K562 (cell line): ENCODE measurements at regions not wholly inside any gene's neighbourhood (a gene's known extent, or its start where the extent isn't known, plus 50 kb on each side); places are given as distances from the start of the nearest gene placed in this dataset.

Source experiments
- ATAC-seq: fragments of 200-7000 bp; cut with Tn5 transposase; 3 replicates; pipeline ENCODE4 v1.9.1; 2020; ENCODE audit warnings: moderate library complexity
- BruUV-seq: library from RNA; stranded (reverse); fragments of 400-500 nt; replicated peaks from 2 replicates; lab custom pipeline; 2021; lab: Mats Ljungman, UMichigan
- CTCF ChIA-PET: fragments of 300-600 bp; formaldehyde crosslinking; extraction: SDS; loops from one replicate; lab custom pipeline; 2021; ENCODE audit warnings: low intra/inter-chr PET ratio; lab: Yijun Ruan, JAX
- POLR2A ChIA-PET: fragments of 300-600, 350-650 bp; sonication (Branson Sonifier 250); formaldehyde crosslinking; extraction: SDS; loops from one replicate; lab custom pipeline; 2021; ENCODE audit warnings: antibody characterized with exemption, inconsistent platforms; lab: Yijun Ruan, JAX
- DNase-seq, 4 experiments: peaks; one replicate each; pipeline versions ENCODE4 v3.0.0 to v3.0.0-alpha.2; 2011 to 2018; ENCODE audit warnings: low spot score in 3 of 4, mixed read lengths in 3 of 4; ENCODE audit errors: extremely low read depth in 1 of 4
- FAIRE-seq: peaks from 2 replicates; lab custom pipeline; 2011; peaks lifted over from hg19 to GRCh38; lab: Jason Lieb, UNC
- H2AFZ ChIP-seq: 2 replicates; pipeline ENCODE4 v1.6.0; 2011; ENCODE audit warnings: low read depth, low read length, control low read depth, inconsistent platforms
- H3K27ac ChIP-seq: fragments of 200-600 bp; 3 replicates; pipeline ENCODE4 v1.8.0; 2011; ENCODE audit warnings: low read depth, mild to moderate bottlenecking, control low read depth, inconsistent platforms, low read length, moderate library complexity, mixed read lengths; ENCODE audit errors: extremely low read depth
- H3K27me3 ChIP-seq, 2 experiments: fragments of 300-600 bp in 1 of 2; 2 replicates in 1 of 2; 3 replicates in 1 of 2; pipeline versions ENCODE4 v1.6.0 to v1.8.0; 2011; ENCODE audit warnings: inconsistent platforms in 2 of 2, low read length in 2 of 2, mild to moderate bottlenecking in 1 of 2, mixed read lengths in 1 of 2, moderate library complexity in 1 of 2; ENCODE audit not compliant: control insufficient read depth in 2 of 2, insufficient read depth in 2 of 2
- H3K36me3 ChIP-seq: fragments of 300-600 bp; 3 replicates; pipeline ENCODE4 v1.8.0; 2011; ENCODE audit warnings: mild to moderate bottlenecking, low read length, inconsistent platforms; ENCODE audit not compliant: control insufficient read depth, insufficient read depth
- H3K4me1 ChIP-seq, 2 experiments: fragments of 200-600 bp in 1 of 2; replicated peaks in 1 of 2; 2 replicates in 1 of 2; 3 replicates in 1 of 2; pipeline versions ENCODE4 v1.5.1 to v1.8.0; 2011; ENCODE audit warnings: inconsistent platforms in 2 of 2, low read length in 2 of 2, mild to moderate bottlenecking in 1 of 2, mixed read lengths in 1 of 2, moderate library complexity in 1 of 2; ENCODE audit not compliant: control insufficient read depth in 2 of 2, insufficient read depth in 2 of 2
- H3K4me2 ChIP-seq: 2 replicates; pipeline ENCODE4 v1.6.1; 2011; ENCODE audit warnings: low read length, control low read depth, inconsistent platforms, mixed read lengths; ENCODE audit not compliant: insufficient read depth
- H3K4me3 ChIP-seq: fragments of 200-600 bp; sonication (generic), shearing (Covaris generic); 2 replicates; pipeline ENCODE4 v1.5.1; 2016; ENCODE audit warnings: control low read depth, inconsistent platforms
- H3K79me2 ChIP-seq: fragments of 200-600 bp; 3 replicates; pipeline ENCODE4 v1.8.0; 2011; ENCODE audit warnings: low read length, inconsistent platforms; ENCODE audit not compliant: control insufficient read depth, insufficient read depth
- H3K9ac ChIP-seq, 2 experiments: 2 replicates each; pipeline versions ENCODE4 v1.6.0 to v1.6.1; 2011; ENCODE audit warnings: low read depth in 2 of 2, low read length in 2 of 2, control low read depth in 1 of 2, inconsistent platforms in 1 of 2, mild to moderate bottlenecking in 1 of 2, mixed read lengths in 1 of 2; ENCODE audit not compliant: insufficient read depth in 1 of 2
- H3K9me1 ChIP-seq: one replicate; pipeline ENCODE4 v1.6.0; 2011; ENCODE audit warnings: inconsistent platforms, mild to moderate bottlenecking, low read length, moderate library complexity; ENCODE audit not compliant: control insufficient read depth, insufficient read depth
- H3K9me3 ChIP-seq: replicated peaks from 2 replicates; pipeline ENCODE4 v1.5.1; 2011; ENCODE audit warnings: low read depth, low read length, inconsistent platforms; ENCODE audit not compliant: control insufficient read depth, insufficient read depth
- H4K20me1 ChIP-seq: replicated peaks from 2 replicates; pipeline ENCODE4 v1.6.1; 2011; ENCODE audit warnings: low read length, inconsistent platforms, mixed read lengths; ENCODE audit not compliant: control insufficient read depth, insufficient read depth
- DMBX1 ChIP-seq: fragments of 250-450 bp; sonication (Bioruptor Pico); IDR thresholded peaks from 2 replicates; pipeline ENCODE4 v1.8.0; 2022; ENCODE audit warnings: inconsistent platforms, mild to moderate bottlenecking, moderate library complexity, borderline replicate concordance
- EP400 ChIP-seq: fragments of 450-650 bp; IDR thresholded peaks from 2 replicates; pipeline ENCODE4 v1.6.1; 2017; ENCODE audit warnings: antibody characterized with exemption, mild to moderate bottlenecking, moderate library complexity
- PHB2 ChIP-seq: fragments of 450-650 bp; IDR thresholded peaks from 2 replicates; pipeline ENCODE4 v1.6.1; 2017; ENCODE audit warnings: low read depth
- ZNF174 ChIP-seq: fragments of 250-450 bp; sonication (Bioruptor Pico); IDR thresholded peaks from 2 replicates; pipeline ENCODE4 v1.4.0; 2020; ENCODE audit warnings: mild to moderate bottlenecking
- ZNF707 ChIP-seq: fragments of 250-450 bp; sonication (Bioruptor Pico); conservative IDR thresholded peaks from 2 replicates; pipeline ENCODE4 v1.8.0; 2022; ENCODE audit warnings: inconsistent platforms, mild to moderate bottlenecking, moderate library complexity
- WGBS: fragments of 100-300 bp; shearing (Covaris generic); methylation state at CpG from one replicate; pipeline ENCODE4 v1.1.6; 2016; ENCODE audit warnings: low coverage, mixed read lengths; ENCODE audit not compliant: insufficient coverage; ENCODE audit errors: missing lambda C conversion rate; 5-methylcytosine and 5-hydroxymethylcytosine counted together
- in situ Hi-C: fragments of 300-500 bp; cut with MboI; formaldehyde crosslinking; loops from 4 replicates; pipeline ENCODE4 v1.15.0; 2018; ENCODE audit warnings: inconsistent platforms, mixed read lengths
- intact Hi-C: fragments of 100-400 bp; cut with micrococcal nuclease; formaldehyde crosslinking; loops from 2 replicates; pipeline ENCODE4 v1.14.2; 2022
- TF ChIP-seq, protein P1 (sequence below), 2 experiments: fragments of 450-650 bp; formaldehyde crosslinking in 1 of 2; IDR thresholded peaks; 2 replicates each; pipeline versions ENCODE4 v1.4.0 to v1.6.1; 2014 to 2020; ENCODE audit warnings: mild to moderate bottlenecking in 2 of 2, borderline replicate concordance in 1 of 2, low read depth in 1 of 2
- TF ChIP-seq, protein P2 (sequence below), 3 experiments: fragments of 200-800 bp in 1 of 3; fragments of 250-450 bp in 1 of 3; fragments of 450-650 bp in 1 of 3; sonication (Bioruptor Pico) in 1 of 3; sonication (Bioruptor generic) in 1 of 3; formaldehyde crosslinking in 1 of 3; IDR thresholded peaks; 2 replicates each; pipeline versions ENCODE4 v1.6.1 to v1.8.0; 2016 to 2022; ENCODE audit warnings: mild to moderate bottlenecking in 2 of 3, missing genetic modification characterization in 2 of 3, missing compliant biosample characterization in 1 of 3, moderate library complexity in 1 of 3
- TF ChIP-seq, protein P3 (sequence below): fragments of 450-650 bp; formaldehyde crosslinking; IDR thresholded peaks from 2 replicates; pipeline ENCODE4 v1.4.0; 2020; ENCODE audit warnings: mild to moderate bottlenecking, mixed read lengths

DNA sequence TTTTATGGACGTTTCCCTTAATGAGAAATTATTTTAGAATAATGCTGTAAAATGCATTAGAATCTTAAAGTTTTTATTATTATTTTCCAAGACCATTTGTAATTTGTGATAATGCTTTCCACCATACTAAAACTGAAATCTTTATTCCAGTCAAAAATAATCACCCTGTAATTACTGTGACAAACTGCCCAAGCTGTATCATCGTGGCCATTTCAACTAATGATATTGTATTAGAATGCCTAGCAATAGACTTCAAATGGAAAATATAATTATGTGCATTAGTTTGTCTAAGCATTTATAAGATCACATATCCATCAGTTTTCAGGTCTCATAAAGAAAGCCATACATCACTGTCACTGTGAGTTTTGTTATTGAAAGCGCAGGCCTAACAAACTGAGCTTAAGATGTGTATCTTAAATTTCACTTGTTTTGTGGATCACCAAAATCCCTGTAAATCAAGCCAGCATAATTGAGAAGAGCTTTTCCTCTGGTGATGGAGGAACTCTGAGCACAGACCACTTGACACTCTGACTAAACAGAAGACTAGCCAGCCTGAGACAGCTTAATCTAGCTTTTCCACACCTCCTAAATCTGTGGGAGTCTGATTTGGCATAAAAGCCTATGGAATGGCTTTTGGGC lies 1312.2 kb upstream of the ACVR2A start:
- H3K9me1 ChIP-seq = no peaks in the 10 kb centered on the region
- H3K9ac ChIP-seq = no peak overlapping the region
- no peak overlapping the region for H2AFZ ChIP-seq
- BruUV-seq = no TSS peak
- no peaks in the 10 kb centered on the region for H3K9me3 ChIP-seq
- no peaks in the 10 kb centered on the region for H3K27me3 ChIP-seq
- no peak overlapping the region for H3K27ac ChIP-seq
- intact Hi-C loops = no loop called here
- in situ Hi-C loops = no loop called here
- ATAC-seq = no peak
- no peaks in the 10 kb centered on the region for H3K36me3 ChIP-seq
- no peak for FAIRE-seq
- DNase-seq = no peak
- POLR2A ChIA-PET = no interaction called here
- no peaks in the 10 kb centered on the region for H4K20me1 ChIP-seq
- 2% methylated on average over 3 of the region's 3 CpGs for WGBS
- no peaks in the 10 kb centered on the region for H3K4me1 ChIP-seq
- H3K4me3 ChIP-seq = no peak overlapping the region
- CTCF ChIA-PET = no interaction called here
- H3K4me2 ChIP-seq = no peak overlapping the region
- H3K79me2 ChIP-seq = no peaks in the 10 kb centered on the region
- TF ChIP-seq PHB2 (no peak), EP400 (no peak), ZNF174 (CRISPR knock-in tag) (no peak), DMBX1 (CRISPR knock-in tag) (no peak), ZNF707 (CRISPR knock-in tag) (no peak)
- TF ChIP-seq, protein P1, sequence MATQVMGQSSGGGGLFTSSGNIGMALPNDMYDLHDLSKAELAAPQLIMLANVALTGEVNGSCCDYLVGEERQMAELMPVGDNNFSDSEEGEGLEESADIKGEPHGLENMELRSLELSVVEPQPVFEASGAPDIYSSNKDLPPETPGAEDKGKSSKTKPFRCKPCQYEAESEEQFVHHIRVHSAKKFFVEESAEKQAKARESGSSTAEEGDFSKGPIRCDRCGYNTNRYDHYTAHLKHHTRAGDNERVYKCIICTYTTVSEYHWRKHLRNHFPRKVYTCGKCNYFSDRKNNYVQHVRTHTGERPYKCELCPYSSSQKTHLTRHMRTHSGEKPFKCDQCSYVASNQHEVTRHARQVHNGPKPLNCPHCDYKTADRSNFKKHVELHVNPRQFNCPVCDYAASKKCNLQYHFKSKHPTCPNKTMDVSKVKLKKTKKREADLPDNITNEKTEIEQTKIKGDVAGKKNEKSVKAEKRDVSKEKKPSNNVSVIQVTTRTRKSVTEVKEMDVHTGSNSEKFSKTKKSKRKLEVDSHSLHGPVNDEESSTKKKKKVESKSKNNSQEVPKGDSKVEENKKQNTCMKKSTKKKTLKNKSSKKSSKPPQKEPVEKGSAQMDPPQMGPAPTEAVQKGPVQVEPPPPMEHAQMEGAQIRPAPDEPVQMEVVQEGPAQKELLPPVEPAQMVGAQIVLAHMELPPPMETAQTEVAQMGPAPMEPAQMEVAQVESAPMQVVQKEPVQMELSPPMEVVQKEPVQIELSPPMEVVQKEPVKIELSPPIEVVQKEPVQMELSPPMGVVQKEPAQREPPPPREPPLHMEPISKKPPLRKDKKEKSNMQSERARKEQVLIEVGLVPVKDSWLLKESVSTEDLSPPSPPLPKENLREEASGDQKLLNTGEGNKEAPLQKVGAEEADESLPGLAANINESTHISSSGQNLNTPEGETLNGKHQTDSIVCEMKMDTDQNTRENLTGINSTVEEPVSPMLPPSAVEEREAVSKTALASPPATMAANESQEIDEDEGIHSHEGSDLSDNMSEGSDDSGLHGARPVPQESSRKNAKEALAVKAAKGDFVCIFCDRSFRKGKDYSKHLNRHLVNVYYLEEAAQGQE (IDR thresholded peaks at IDR 0.05; ENCODE audit: borderline replicate concordance) = no peak
- TF ChIP-seq, protein P1 (CRISPR knock-in tag; IDR thresholded peaks at IDR 0.05; ENCODE audit: low read depth) = no peak
- TF ChIP-seq, protein P2, sequence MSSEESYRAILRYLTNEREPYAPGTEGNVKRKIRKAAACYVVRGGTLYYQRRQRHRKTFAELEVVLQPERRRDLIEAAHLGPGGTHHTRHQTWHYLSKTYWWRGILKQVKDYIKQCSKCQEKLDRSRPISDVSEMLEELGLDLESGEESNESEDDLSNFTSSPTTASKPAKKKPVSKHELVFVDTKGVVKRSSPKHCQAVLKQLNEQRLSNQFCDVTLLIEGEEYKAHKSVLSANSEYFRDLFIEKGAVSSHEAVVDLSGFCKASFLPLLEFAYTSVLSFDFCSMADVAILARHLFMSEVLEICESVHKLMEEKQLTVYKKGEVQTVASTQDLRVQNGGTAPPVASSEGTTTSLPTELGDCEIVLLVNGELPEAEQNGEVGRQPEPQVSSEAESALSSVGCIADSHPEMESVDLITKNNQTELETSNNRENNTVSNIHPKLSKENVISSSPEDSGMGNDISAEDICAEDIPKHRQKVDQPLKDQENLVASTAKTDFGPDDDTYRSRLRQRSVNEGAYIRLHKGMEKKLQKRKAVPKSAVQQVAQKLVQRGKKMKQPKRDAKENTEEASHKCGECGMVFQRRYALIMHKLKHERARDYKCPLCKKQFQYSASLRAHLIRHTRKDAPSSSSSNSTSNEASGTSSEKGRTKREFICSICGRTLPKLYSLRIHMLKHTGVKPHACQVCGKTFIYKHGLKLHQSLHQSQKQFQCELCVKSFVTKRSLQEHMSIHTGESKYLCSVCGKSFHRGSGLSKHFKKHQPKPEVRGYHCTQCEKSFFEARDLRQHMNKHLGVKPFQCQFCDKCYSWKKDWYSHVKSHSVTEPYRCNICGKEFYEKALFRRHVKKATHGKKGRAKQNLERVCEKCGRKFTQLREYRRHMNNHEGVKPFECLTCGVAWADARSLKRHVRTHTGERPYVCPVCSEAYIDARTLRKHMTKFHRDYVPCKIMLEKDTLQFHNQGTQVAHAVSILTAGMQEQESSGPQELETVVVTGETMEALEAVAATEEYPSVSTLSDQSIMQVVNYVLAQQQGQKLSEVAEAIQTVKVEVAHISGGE (CRISPR knock-in tag; IDR thresholded peaks at IDR 0.05) = no peak
- TF ChIP-seq, protein P3, sequence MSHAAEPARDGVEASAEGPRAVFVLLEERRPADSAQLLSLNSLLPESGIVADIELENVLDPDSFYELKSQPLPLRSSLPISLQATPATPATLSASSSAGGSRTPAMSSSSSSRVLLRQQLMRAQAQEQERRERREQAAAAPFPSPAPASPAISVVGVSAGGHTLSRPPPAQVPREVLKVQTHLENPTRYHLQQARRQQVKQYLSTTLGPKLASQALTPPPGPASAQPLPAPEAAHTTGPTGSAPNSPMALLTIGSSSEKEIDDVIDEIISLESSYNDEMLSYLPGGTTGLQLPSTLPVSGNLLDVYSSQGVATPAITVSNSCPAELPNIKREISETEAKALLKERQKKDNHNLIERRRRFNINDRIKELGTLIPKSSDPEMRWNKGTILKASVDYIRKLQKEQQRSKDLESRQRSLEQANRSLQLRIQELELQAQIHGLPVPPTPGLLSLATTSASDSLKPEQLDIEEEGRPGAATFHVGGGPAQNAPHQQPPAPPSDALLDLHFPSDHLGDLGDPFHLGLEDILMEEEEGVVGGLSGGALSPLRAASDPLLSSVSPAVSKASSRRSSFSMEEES (CRISPR knock-in tag) = no peak
